HG03378 (cell line): ENCODE measurements at regions not wholly inside any gene's neighbourhood (a gene's known extent, or its start where the extent isn't known, plus 50 kb on each side); places are given as distances from the start of the nearest gene placed in this dataset.
"Not testable (repeated sequence)": the region's sequence is repeated elsewhere in the genome, so short reads cannot be mapped to it uniquely, and the experiment has no call there.

Source experiments
- ATAC-seq: cut with Tn5 transposase; IDR thresholded peaks from one replicate; pipeline ENCODE4 v1.9.1; 2021; ENCODE audit warnings: mild to moderate bottlenecking, moderate library complexity; ENCODE audit not compliant: unreplicated experiment

GRCh38 chr2:22035361-22035830 lies 911.6 kb downstream of the TDRD15 start:
- ATAC-seq = no peak

DNA sequence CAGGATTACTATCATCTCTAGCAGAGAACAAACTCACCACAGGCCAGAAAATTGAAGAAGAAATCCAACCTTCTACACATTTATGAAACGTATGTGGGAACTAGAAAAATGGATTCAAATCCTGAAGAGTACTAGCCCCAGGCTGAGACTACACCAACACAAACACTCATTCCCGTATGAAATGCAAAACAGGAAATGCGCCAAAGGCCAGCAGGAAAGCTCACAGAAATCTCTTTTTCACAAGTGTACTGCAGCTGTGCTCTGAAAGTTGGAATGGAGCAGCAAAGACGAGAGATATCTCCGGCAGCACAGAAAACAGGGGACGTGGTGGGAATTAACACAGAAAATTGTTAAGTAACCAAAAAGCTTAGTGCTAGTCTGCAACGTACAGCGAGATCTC lies 913.5 kb downstream of the TDRD15 start:
- ATAC-seq = no peak

- ATAC-seq = no peak
Measured at GRCh38 chr2:22043784-22044183, 920.0 kb downstream of the TDRD15 start.

- no peak for ATAC-seq
Measured at GRCh38 chr2:22055784-22056620, 932.2 kb downstream of the TDRD15 start.

DNA sequence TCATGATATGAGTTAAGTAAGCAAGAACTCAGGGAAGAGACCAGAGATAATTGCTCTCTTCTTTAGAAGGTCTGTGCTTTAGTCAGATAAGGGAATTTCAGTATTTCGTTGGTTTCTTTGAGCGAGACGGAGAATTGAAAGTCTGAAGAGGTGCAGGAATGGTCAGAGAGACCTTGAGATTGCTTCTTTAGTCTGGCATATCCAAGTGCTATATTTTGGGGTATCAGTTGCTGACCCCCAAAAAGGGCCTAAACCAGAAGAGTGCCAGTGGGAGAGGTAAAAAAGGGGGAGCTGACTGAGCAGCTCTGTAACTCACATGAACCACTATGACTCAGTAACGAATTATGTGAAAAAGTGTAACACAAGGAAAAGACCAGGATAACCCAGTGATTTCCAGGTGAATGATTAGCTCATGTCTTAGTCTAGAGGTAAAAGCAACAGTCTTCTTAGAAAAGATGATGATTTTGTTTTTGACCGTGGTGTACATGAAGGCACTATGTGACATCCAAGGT lies 932.9 kb downstream of the TDRD15 start:
- no peak for ATAC-seq

- no peak for ATAC-seq
Measured at GRCh38 chr2:22062679-22063078, 938.9 kb downstream of the TDRD15 start.

GRCh38 chr2:22076454-22076853 lies 952.7 kb downstream of the TDRD15 start:
- ATAC-seq = no peak

DNA sequence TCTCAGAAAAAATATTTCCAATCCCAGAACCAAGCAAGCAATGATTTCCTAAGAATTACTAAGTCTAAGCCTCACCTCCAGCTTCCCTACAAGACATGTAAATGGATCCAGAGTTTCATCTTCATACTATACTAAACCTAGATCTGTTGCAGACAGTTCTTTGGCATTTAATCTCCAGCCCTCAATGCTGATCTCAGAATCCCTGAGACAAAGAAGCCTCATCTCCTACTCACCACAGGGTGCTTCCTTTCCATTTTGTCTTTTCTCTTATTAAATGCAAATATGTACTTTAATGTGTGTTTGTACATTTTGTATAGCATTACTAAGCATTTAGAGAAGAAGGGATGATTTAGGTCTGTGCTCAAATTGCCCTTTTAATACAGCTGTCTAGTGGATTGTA lies 954.9 kb downstream of the TDRD15 start:
- no peak for ATAC-seq

DNA sequence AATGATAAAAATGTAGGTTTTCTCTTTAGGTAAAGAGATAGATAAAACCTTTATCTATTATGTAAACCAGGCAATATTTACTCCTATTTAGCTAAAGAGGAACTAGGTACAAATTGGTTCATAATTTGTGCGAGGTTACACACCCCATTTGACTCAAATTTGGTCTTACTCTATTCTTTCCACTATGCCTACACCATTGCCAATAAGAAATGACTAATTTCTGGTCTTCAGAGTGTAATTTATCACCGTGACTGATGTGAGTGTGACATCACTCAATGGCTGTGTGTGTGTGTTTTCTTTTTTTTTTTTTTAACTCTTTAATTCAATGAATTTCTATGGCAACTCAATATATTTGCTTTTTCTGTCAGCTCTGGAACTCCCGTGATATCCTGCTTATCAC lies 955.8 kb downstream of the TDRD15 start:
- no peak for ATAC-seq

DNA sequence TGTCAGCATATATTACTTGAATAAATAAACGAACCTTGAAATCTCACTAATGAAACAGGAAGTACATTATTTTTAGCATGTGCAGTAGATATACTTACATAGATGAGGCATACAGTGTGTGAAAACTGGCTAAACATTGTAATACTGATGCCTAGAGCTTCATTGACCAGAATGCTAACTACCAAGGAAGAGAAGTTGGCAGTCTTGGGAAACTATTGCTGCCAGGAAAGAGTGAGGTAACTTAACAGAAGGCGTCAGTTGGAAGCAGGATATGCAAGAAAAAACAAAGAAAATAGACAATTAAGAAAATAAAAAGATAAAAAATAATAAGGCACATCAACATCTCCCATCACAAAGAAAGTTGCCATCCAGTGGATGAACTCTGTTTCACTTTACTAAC lies 963.0 kb downstream of the TDRD15 start:
- ATAC-seq = no peak

DNA sequence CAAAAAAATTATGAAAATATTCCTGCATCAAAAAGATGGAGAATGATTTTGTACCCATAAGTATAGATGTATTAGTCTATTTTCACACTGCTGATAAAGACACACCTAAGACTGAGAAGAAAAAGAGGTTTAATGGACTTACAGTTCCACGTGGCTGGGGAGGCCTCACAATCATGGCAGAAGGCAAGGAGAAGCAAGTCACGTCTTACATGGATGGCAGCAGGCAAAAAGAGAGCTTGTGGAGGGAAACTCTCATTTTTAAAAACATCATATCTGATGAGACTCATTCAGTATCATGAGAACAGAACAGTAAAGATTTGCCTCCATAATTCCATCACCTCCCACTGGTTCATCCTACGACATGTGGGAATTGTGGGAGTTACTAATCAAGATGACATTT lies 979.8 kb downstream of the TDRD15 start:
- ATAC-seq = not testable (repeated sequence)

- no peak for ATAC-seq
Measured at GRCh38 chr2:22110244-22110651, 986.5 kb downstream of the TDRD15 start.

GRCh38 chr2:22124003-22124402 lies 1000.2 kb downstream of the TDRD15 start:
- no peak for ATAC-seq

DNA sequence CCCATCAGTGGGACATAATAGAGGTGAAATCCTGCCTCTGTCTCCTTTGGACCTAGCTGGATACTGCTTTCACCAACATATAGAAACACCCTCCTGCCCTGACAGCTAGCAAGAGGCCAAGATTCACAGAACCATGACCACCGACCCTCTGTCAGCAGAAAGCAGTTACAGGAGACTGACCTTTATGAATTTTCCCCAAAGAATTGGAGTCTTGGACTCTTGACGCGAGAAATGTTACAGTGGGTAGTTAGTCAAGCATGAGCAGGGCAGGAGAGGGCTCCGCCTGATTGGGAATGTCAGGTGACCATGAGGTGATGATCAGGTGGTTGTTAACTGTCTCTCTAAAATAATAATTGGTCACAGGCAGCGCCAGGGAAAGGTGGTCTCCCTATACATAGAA lies 1002.3 kb downstream of the TDRD15 start:
- no peak for ATAC-seq

DNA sequence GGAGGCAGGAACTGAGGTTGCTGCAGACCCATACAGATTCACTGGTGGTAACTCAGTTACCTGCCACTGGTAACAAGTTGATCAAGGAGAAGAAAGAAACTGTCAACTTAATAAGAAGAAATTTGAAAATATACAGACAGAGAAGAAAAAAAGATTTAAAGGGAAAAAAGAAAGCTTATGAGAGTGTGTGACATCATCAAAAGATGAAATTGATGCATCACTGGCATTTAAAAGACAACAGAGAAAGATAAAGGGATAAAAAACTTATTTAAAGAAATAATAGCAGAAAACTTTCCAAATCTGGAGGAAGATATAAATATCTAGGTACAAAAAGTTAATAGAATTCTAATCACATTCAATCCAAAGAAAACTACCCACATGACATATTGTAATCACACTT lies 1003.2 kb downstream of the TDRD15 start:
- ATAC-seq = no peak

GRCh38 chr2:22134421-22134820 lies 1010.7 kb downstream of the TDRD15 start:
- ATAC-seq = no peak

DNA sequence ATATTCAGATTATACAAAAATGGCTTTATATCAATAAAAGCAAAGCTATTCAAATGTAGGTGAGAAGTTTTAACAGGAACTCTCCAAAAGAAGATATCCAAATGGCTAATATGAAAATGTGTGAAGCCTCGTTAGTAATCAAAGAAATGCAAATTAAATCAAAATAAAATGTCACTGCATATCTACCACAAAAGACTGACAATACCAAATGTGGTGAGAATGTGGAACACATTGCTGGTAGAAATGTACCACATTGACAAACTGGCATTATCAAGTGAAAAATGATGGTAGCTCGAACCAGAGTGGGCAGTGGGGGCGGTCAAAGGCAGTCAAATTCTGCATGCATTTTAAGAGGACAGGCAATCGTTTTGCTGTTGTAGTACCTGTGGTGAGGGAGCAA lies 1012.7 kb downstream of the TDRD15 start:
- ATAC-seq = no peak

DNA sequence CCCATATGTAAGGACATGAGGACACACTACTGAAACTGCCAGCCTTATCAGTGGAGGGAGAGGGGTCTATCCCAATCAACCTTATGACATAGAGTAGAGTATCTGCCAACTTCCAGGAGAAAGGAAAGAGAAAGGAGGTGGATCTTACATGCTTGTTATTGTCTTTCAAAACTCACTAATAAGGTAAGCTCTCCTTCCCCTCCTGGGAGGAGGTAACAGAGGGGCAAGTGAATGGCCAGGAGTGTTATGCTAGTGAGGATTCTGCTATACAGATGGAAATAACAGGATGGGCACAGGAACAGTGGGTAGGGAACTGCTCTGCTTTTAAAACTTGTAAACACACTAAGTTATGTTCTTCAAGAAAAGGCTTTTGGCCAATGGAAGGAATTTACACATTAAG lies 1020.1 kb downstream of the TDRD15 start:
- no peak for ATAC-seq

GRCh38 chr2:22153931-22154613 lies 1030.3 kb downstream of the TDRD15 start:
- no peak for ATAC-seq

GRCh38 chr2:22156661-22157060 lies 1032.9 kb downstream of the TDRD15 start:
- ATAC-seq = not testable (repeated sequence)

- no peak for ATAC-seq
Measured at GRCh38 chr2:22167256-22167655, 1043.5 kb downstream of the TDRD15 start.

DNA sequence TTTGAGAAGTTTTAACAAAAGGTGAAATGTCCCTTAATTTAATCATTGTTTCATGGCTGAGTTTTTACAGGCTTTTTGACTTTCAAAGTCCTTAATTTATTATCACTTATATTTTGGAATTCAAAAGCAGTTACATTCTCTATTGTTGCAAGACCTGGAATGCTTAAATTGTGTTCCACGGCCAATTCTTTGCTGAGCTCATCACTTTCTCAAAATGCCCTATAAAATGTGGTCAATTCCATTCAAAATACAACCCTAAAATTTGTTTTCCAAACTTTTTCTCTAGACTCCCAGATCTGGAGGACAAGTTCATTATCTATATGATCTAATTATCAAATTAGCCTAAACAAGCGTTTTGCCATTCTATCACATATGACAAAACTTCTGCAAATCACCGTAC lies 1051.2 kb downstream of the TDRD15 start:
- ATAC-seq = no peak
